SK-N-SH (cell line): ENCODE measurements at regions not wholly inside any gene's neighbourhood (a gene's known extent, or its start where the extent isn't known, plus 50 kb on each side); places are given as distances from the start of the nearest gene placed in this dataset.

ENCODE experiments used
- CTCF ChIA-PET: fragments of 300-600, 350-600 bp; formaldehyde crosslinking; extraction: SDS; loops from one replicate; lab custom pipeline; 2021; lab: Yijun Ruan, JAX
- POLR2A ChIA-PET: fragments of 350-600 bp; sonication (Branson Sonifier 250); formaldehyde crosslinking; extraction: SDS; loops from one replicate; lab custom pipeline; 2020; ENCODE audit warnings: antibody characterized with exemption, inconsistent platforms; lab: Yijun Ruan, JAX
- DNase-seq: peaks from one replicate; pipeline ENCODE4 v3.0.0; 2012
- H2AFZ ChIP-seq: fragments of 200-600 bp; sonication (generic); 2 replicates; pipeline ENCODE4 v1.8.1; 2016; ENCODE audit warnings: antibody characterized with exemption, mild to moderate bottlenecking, low read depth
- H3F3A ChIP-seq: fragments of 200-600 bp; sonication (generic); replicated peaks from 2 replicates; pipeline ENCODE3; 2016; ENCODE audit warnings: antibody characterized with exemption, mild to moderate bottlenecking; ENCODE audit not compliant: insufficient read depth
- H3K27ac ChIP-seq, 2 experiments: fragments of 200-500 bp in 1 of 2; fragments of 200-600 bp in 1 of 2; sonication (Bioruptor generic) in 1 of 2; sonication (generic), shearing (Covaris generic) in 1 of 2; 2 replicates each; pipeline versions ENCODE4 v1.5.1 to v1.6.1; 2014 to 2016; ENCODE audit warnings: low read depth in 2 of 2, inconsistent platforms in 1 of 2, low read length in 1 of 2, mild to moderate bottlenecking in 1 of 2, mixed read lengths in 1 of 2
- H3K27me3 ChIP-seq: fragments of 200-600 bp; sonication (generic), shearing (Covaris generic); 2 replicates; pipeline ENCODE4 v1.6.1; 2016; ENCODE audit warnings: mixed run types; ENCODE audit not compliant: insufficient read depth
- H3K36me3 ChIP-seq, 2 experiments: fragments of 200-500 bp in 1 of 2; fragments of 200-600 bp in 1 of 2; sonication (Bioruptor generic) in 1 of 2; sonication (generic) in 1 of 2; replicated peaks in 1 of 2; 2 replicates each; pipeline versions ENCODE3 to v1.5.1; 2014 to 2016; ENCODE audit warnings: low read length in 1 of 2, mild to moderate bottlenecking in 1 of 2; ENCODE audit not compliant: insufficient read depth in 2 of 2, control insufficient read depth in 1 of 2
- H3K4me1 ChIP-seq, 2 experiments: fragments of 200-500 bp in 1 of 2; fragments of 200-600 bp in 1 of 2; sonication (Bioruptor generic) in 1 of 2; sonication (generic), shearing (Covaris generic) in 1 of 2; 2 replicates each; pipeline versions ENCODE4 v1.5.1 to v1.6.1; 2014 to 2016; ENCODE audit warnings: low read depth in 1 of 2, low read length in 1 of 2, mixed run types in 1 of 2; ENCODE audit not compliant: insufficient read depth in 2 of 2, control insufficient read depth in 1 of 2
- H3K4me2 ChIP-seq: fragments of 200-600 bp; sonication (generic), shearing (Covaris generic); 2 replicates; pipeline ENCODE4 v1.6.1; 2017; ENCODE audit warnings: mixed run types
- H3K4me3 ChIP-seq, 2 experiments: fragments of 200-500 bp in 1 of 2; fragments of 200-600 bp in 1 of 2; sonication (Bioruptor generic) in 1 of 2; sonication (generic), shearing (Covaris generic) in 1 of 2; 2 replicates each; pipeline versions ENCODE4 v1.5.1 to v1.8.1; 2014 to 2016; ENCODE audit warnings: low read depth in 2 of 2, inconsistent platforms in 1 of 2, low read length in 1 of 2, mild to moderate bottlenecking in 1 of 2, mixed read lengths in 1 of 2, moderate library complexity in 1 of 2
- H3K79me2 ChIP-seq: fragments of 200-600 bp; sonication (generic); 2 replicates; pipeline ENCODE4 v1.8.1; 2017; ENCODE audit warnings: mild to moderate bottlenecking; ENCODE audit not compliant: insufficient read depth
- H3K9ac ChIP-seq: fragments of 200-600 bp; sonication (generic); 2 replicates; pipeline ENCODE4 v1.6.1; 2017; ENCODE audit warnings: mixed run types
- H3K9me2 ChIP-seq: fragments of 200-600 bp; sonication (generic); 2 replicates; pipeline ENCODE4 v1.6.1; 2017; ENCODE audit warnings: mixed run types
- H3K9me3 ChIP-seq: fragments of 200-600 bp; sonication (generic); 2 replicates; pipeline ENCODE4 v1.6.1; 2017; ENCODE audit warnings: mixed run types, mild to moderate bottlenecking, moderate library complexity
- H4K20me1 ChIP-seq: fragments of 200-600 bp; sonication (generic); 2 replicates; pipeline ENCODE4 v1.6.1; 2017; ENCODE audit warnings: mild to moderate bottlenecking, mixed run types; ENCODE audit not compliant: insufficient read depth
- FOSL2 ChIP-seq: IDR thresholded peaks from 2 replicates; pipeline ENCODE4 v1.4.0; 2012; ENCODE audit warnings: low read depth, mild to moderate bottlenecking, moderate library complexity, borderline replicate concordance
- FOXJ3 ChIP-seq: sonication (generic); formaldehyde crosslinking; IDR thresholded peaks from 2 replicates; pipeline ENCODE4 v1.5.1; 2020; ENCODE audit warnings: mild to moderate bottlenecking, missing genetic modification reagents
- FOXM1 ChIP-seq: IDR thresholded peaks from 2 replicates; pipeline ENCODE4 v1.4.0; 2012; ENCODE audit warnings: low read depth, mild to moderate bottlenecking
- GABPA ChIP-seq: IDR thresholded peaks from 2 replicates; pipeline ENCODE4 v1.4.0; 2012; ENCODE audit warnings: low read depth, mild to moderate bottlenecking
- JUND ChIP-seq: IDR thresholded peaks from 2 replicates; pipeline ENCODE4 v1.4.0; 2012
- MEF2A ChIP-seq: IDR thresholded peaks from 2 replicates; pipeline ENCODE4 v1.4.0; 2012; ENCODE audit warnings: low read depth, borderline replicate concordance
- MXI1 ChIP-seq: IDR thresholded peaks from 2 replicates; pipeline ENCODE4 v1.6.1; 2012; ENCODE audit warnings: mild to moderate bottlenecking, low read depth, low read length, improper control_type of control experiment
- NFIC ChIP-seq: IDR thresholded peaks from 2 replicates; pipeline ENCODE4 v1.4.0; 2012; ENCODE audit warnings: borderline replicate concordance
- PBX3 ChIP-seq: IDR thresholded peaks from 2 replicates; pipeline ENCODE4; 2012
- RCOR1 ChIP-seq: fragments of 150-350 bp; IDR thresholded peaks from 2 replicates; pipeline ENCODE4 v1.6.1; 2017; ENCODE audit warnings: antibody characterized with exemption, low read length
- RFX5 ChIP-seq: IDR thresholded peaks from 2 replicates; pipeline ENCODE4 v1.6.1; 2012; ENCODE audit warnings: mild to moderate bottlenecking, improper control_type of control experiment, low read length
- RXRA ChIP-seq: IDR thresholded peaks from 2 replicates; pipeline ENCODE4 v1.4.0; 2012; ENCODE audit warnings: low read depth, mild to moderate bottlenecking, borderline replicate concordance
- TAF1 ChIP-seq: IDR thresholded peaks from 2 replicates; pipeline ENCODE4 v1.6.1; 2012; ENCODE audit warnings: low read depth, mild to moderate bottlenecking, low read length, moderate library complexity, borderline replicate concordance
- TCF12 ChIP-seq: IDR thresholded peaks from 2 replicates; pipeline ENCODE4 v1.4.0; 2012
- YY1 ChIP-seq: IDR thresholded peaks from 2 replicates; pipeline ENCODE4 v1.4.0; 2012; ENCODE audit warnings: low read depth, mild to moderate bottlenecking
- ZBTB33 ChIP-seq: IDR thresholded peaks from 2 replicates; pipeline ENCODE4 v1.4.0; 2012; ENCODE audit warnings: low read depth, borderline replicate concordance
- WGBS: methylation state at CpG from one replicate; pipeline ENCODE4 v1.1.6; 2017; ENCODE audit warnings: low lambda C conversion rate; 5-methylcytosine and 5-hydroxymethylcytosine counted together
- TF ChIP-seq, protein P1 (sequence below): fragments of 150-350 bp; IDR thresholded peaks from 2 replicates; pipeline ENCODE4 v1.6.1; 2016; ENCODE audit warnings: mild to moderate bottlenecking, low read depth, low read length
- TF ChIP-seq, protein P2 (sequence below): IDR thresholded peaks from 2 replicates; pipeline ENCODE4 v1.6.1; 2012; ENCODE audit warnings: mild to moderate bottlenecking, low read depth, low read length, moderate library complexity

GRCh38 chr10:90313576-90314325 is 544.1 kb downstream of the HTR7 start:
- Histone ChIP-seq H2AFZ (no peak overlapping the region), H3K9ac (no peak overlapping the region), H3K79me2 (no peaks in the 10 kb centered on the region), H3K4me1 (peaks cover 0 to 6% of the 10 kb centered on the region in 2 experiments; a peak in 1 of 4 replicates), H3F3A (no peaks in the 10 kb centered on the region), H3K9me2 (no peaks in the 10 kb centered on the region), H3K27ac (no peak overlapping the region), H3K27me3 (0 out of 2 replicates have a peak, but pooled peaks cover 7% of the 10 kb centered on the region), H3K4me3 (no peak overlapping the region), H3K36me3 (no peaks in the 10 kb centered on the region), H3K4me2 (no peak overlapping the region), H4K20me1 (no peaks in the 10 kb centered on the region), H3K9me3 (no peaks in the 10 kb centered on the region)
- TF ChIP-seq FOXJ3 (CRISPR knock-in tag) (no peak), JUND (peak; percentile 32; the same call in 1 of the 2 replicates), TCF12 (0 out of 2 replicates have a peak, but pooled peaks have one; percentile 17), NFIC (peak; percentile 28; the same call in 1 of the 2 replicates), FOSL2 (0 out of 2 replicates have a peak, but pooled peaks have one; percentile 15)
- ChIA-PET POLR2A (no interaction called here), CTCF (no interaction called here)
- 6% methylated on average over 3 of the region's 3 CpGs for WGBS
- DNase-seq = no peak

GRCh38 chr10:90314718-90315117 is 543.1 kb downstream of the HTR7 start:
- POLR2A ChIA-PET = no interaction called here
- no peak overlapping the region for H3K9ac ChIP-seq
- no peaks in the 10 kb centered on the region for H3K79me2 ChIP-seq
- CTCF ChIA-PET = no interaction called here
- no peak overlapping the region for H3K4me3 ChIP-seq
- H3K4me2 ChIP-seq = 0 out of 2 replicates have a peak overlapping the region, but pooled peaks have one; percentile 15
- no peak for DNase-seq
- H2AFZ ChIP-seq = no peak overlapping the region
- H3F3A ChIP-seq = no peaks in the 10 kb centered on the region
- H3K36me3 ChIP-seq = no peaks in the 10 kb centered on the region
- no peaks in the 10 kb centered on the region for H4K20me1 ChIP-seq
- H3K4me1 ChIP-seq = peaks cover 0 to 6% of the 10 kb centered on the region in 2 experiments; a peak in 2 of 4 replicates
- 0 out of 2 replicates have a peak, but pooled peaks cover 7% of the 10 kb centered on the region for H3K27me3 ChIP-seq
- H3K9me2 ChIP-seq = no peaks in the 10 kb centered on the region
- no peak for TF ChIP-seq MXI1
- TF ChIP-seq YY1 = no peak
- TF ChIP-seq RFX5 = no peak
- TF ChIP-seq, protein P1, sequence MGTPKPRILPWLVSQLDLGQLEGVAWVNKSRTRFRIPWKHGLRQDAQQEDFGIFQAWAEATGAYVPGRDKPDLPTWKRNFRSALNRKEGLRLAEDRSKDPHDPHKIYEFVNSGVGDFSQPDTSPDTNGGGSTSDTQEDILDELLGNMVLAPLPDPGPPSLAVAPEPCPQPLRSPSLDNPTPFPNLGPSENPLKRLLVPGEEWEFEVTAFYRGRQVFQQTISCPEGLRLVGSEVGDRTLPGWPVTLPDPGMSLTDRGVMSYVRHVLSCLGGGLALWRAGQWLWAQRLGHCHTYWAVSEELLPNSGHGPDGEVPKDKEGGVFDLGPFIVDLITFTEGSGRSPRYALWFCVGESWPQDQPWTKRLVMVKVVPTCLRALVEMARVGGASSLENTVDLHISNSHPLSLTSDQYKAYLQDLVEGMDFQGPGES = no peak
- TF ChIP-seq FOXJ3 (CRISPR knock-in tag) = no peak
- no peak for TF ChIP-seq FOXM1
- TF ChIP-seq ZBTB33 = no peak
- no peak for TF ChIP-seq MEF2A
- no peak for TF ChIP-seq GABPA
- no peak for TF ChIP-seq PBX3
- no peak for TF ChIP-seq RXRA
- TF ChIP-seq, protein P2, sequence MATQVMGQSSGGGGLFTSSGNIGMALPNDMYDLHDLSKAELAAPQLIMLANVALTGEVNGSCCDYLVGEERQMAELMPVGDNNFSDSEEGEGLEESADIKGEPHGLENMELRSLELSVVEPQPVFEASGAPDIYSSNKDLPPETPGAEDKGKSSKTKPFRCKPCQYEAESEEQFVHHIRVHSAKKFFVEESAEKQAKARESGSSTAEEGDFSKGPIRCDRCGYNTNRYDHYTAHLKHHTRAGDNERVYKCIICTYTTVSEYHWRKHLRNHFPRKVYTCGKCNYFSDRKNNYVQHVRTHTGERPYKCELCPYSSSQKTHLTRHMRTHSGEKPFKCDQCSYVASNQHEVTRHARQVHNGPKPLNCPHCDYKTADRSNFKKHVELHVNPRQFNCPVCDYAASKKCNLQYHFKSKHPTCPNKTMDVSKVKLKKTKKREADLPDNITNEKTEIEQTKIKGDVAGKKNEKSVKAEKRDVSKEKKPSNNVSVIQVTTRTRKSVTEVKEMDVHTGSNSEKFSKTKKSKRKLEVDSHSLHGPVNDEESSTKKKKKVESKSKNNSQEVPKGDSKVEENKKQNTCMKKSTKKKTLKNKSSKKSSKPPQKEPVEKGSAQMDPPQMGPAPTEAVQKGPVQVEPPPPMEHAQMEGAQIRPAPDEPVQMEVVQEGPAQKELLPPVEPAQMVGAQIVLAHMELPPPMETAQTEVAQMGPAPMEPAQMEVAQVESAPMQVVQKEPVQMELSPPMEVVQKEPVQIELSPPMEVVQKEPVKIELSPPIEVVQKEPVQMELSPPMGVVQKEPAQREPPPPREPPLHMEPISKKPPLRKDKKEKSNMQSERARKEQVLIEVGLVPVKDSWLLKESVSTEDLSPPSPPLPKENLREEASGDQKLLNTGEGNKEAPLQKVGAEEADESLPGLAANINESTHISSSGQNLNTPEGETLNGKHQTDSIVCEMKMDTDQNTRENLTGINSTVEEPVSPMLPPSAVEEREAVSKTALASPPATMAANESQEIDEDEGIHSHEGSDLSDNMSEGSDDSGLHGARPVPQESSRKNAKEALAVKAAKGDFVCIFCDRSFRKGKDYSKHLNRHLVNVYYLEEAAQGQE = no peak
- no peak for TF ChIP-seq TAF1
- TF ChIP-seq RCOR1 = no peak
- H3K27ac ChIP-seq = no peak overlapping the region
- H3K9me3 ChIP-seq = no peaks in the 10 kb centered on the region
- WGBS = 11% methylated on average over 1 of the region's 1 CpG
